ENCODE measurements at regions not wholly inside any gene's neighbourhood (a gene's known extent, or its start where the extent isn't known, plus 50 kb on each side); places are given as distances from the start of the nearest gene placed in this dataset.

DNA sequence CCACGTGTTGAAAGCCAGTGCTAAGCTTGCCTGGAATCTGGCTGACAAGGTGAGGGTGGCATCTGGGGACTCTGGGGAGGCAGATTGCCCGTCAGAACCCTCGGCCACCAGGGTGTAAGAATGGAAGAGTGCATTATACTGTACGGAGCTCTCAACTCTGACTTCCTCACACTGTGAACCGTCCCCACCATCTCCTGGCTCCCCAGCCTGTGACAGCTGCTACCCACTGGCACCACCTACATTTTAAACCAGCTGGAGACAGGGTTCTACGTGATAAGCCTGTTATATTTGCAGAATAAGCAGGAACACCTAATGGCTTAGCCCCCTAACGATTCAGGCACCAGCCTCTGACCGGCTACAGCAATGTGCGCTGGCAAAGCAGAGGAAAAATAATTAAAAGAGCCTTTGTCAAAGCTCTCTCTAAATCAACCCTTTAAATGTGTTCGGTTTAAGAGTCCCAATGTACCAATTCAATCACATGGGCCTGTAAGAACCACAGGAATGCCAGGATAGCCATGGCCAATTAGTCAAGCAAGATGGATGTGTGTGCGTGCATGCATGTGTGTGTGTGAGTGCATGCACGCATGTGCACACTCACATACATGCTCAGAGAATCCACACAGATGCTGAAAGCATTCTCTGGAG, 89.1 kb upstream of the TAB2 start:
- in situ Hi-C loops (cut with MboI): no loop called here
- intact Hi-C loops (cut with micrococcal nuclease): no loop called here
- DNase-seq (ENCODE audit: extremely low read depth in 1 of 4, low spot score in 3 of 4) (no peak), FAIRE-seq (no peak), ATAC-seq (no peak)
- H3K4me3 ChIP-seq: no peak overlapping the region
- 16% methylated on average over 12 of the region's 12 CpGs for WGBS (ENCODE audit: insufficient coverage, low coverage, missing lambda C conversion rate)
- no peaks in the 10 kb centered on the region for H3K9me3 ChIP-seq (replicated peaks; ENCODE audit: control insufficient read depth, insufficient read depth, low read depth, low read length)
- H3K79me2 ChIP-seq (ENCODE audit: control insufficient read depth, insufficient read depth, low read length): no peaks in the 10 kb centered on the region
- ChIA-PET CTCF (ENCODE audit: low intra/inter-chr PET ratio) (no interaction called here), POLR2A (no interaction called here)
- H3K4me1 ChIP-seq (replicated peaks in 1 of 2; ENCODE audit: control insufficient read depth in 2 of 2, insufficient read depth in 2 of 2, low read length in 2 of 2): peaks cover 4 to 10% of the 10 kb centered on the region in 2 experiments
- H3K27me3 ChIP-seq (ENCODE audit: control insufficient read depth in 2 of 2, insufficient read depth in 2 of 2, low read length in 2 of 2): peaks cover 21 to 22% of the 10 kb centered on the region in 2 experiments; a peak in 4 of 5 replicates
- no peak overlapping the region for H3K27ac ChIP-seq (ENCODE audit: extremely low read depth, low read depth, low read length)
- H3K4me2 ChIP-seq (ENCODE audit: insufficient read depth, low read length): no peak overlapping the region
- H4K20me1 ChIP-seq (replicated peaks; ENCODE audit: control insufficient read depth, insufficient read depth, low read length): no peaks in the 10 kb centered on the region
- no TSS peak for BruUV-seq (replicated peaks)
- H3K9me1 ChIP-seq (ENCODE audit: control insufficient read depth, insufficient read depth, low read length): no peaks in the 10 kb centered on the region
- no peaks in the 10 kb centered on the region for H3K36me3 ChIP-seq (ENCODE audit: control insufficient read depth, insufficient read depth, low read length)
- H2AFZ ChIP-seq (ENCODE audit: low read depth, low read length): no peak overlapping the region
- no peak overlapping the region for H3K9ac ChIP-seq (ENCODE audit: insufficient read depth in 1 of 2, low read depth in 2 of 2, low read length in 2 of 2)
- TF ChIP-seq CEBPG (CRISPR knock-in tag; IDR thresholded peaks at IDR 0.05): no peak
- no peak for TF ChIP-seq CEBPG (tag; conservative IDR thresholded peaks at IDR 0.05 in 1 of 2, IDR thresholded peaks at IDR 0.05 in 1 of 2)
- TF ChIP-seq ELF4 (CRISPR knock-in tag; IDR thresholded peaks at IDR 0.05): no peak
- no peak for TF ChIP-seq RAD51 (IDR thresholded peaks at IDR 0.05; ENCODE audit: borderline replicate concordance, low read depth)
- TF ChIP-seq FOXP1 (CRISPR knock-in tag; IDR thresholded peaks at IDR 0.05): no peak
- TF ChIP-seq, protein P1, sequence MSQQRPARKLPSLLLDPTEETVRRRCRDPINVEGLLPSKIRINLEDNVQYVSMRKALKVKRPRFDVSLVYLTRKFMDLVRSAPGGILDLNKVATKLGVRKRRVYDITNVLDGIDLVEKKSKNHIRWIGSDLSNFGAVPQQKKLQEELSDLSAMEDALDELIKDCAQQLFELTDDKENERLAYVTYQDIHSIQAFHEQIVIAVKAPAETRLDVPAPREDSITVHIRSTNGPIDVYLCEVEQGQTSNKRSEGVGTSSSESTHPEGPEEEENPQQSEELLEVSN (IDR thresholded peaks at IDR 0.05; ENCODE audit: borderline replicate concordance in 1 of 2, extremely low read depth in 1 of 2, insufficient read depth in 1 of 2, insufficient read length in 1 of 2, low read depth in 1 of 2, low read length in 1 of 2, poor library complexity in 1 of 2, severe bottlenecking in 1 of 2): no peak
- no peak for TF ChIP-seq MYNN (IDR thresholded peaks at IDR 0.05)
- TF ChIP-seq MYNN (CRISPR knock-in tag; IDR thresholded peaks at IDR 0.05): no peak
- TF ChIP-seq, protein P2, sequence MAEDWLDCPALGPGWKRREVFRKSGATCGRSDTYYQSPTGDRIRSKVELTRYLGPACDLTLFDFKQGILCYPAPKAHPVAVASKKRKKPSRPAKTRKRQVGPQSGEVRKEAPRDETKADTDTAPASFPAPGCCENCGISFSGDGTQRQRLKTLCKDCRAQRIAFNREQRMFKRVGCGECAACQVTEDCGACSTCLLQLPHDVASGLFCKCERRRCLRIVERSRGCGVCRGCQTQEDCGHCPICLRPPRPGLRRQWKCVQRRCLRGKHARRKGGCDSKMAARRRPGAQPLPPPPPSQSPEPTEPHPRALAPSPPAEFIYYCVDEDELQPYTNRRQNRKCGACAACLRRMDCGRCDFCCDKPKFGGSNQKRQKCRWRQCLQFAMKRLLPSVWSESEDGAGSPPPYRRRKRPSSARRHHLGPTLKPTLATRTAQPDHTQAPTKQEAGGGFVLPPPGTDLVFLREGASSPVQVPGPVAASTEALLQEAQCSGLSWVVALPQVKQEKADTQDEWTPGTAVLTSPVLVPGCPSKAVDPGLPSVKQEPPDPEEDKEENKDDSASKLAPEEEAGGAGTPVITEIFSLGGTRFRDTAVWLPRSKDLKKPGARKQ (CRISPR knock-in tag; IDR thresholded peaks at IDR 0.05): no peak
